ENCODE measurements at regions not wholly inside any gene's neighbourhood (a gene's known extent, or its start where the extent isn't known, plus 50 kb on each side); places are given as distances from the start of the nearest gene placed in this dataset.

- peaks cover 36% of the 10 kb centered on the region for H3K4me1 Mint-ChIP-seq (ENCODE audit: low read depth)
- no peaks in the 10 kb centered on the region for H3K36me3 Mint-ChIP-seq
- peak overlapping the region; percentile 89 for H3K27ac Mint-ChIP-seq
- H3K4me3 Mint-ChIP-seq = peak overlapping the region; percentile 8
- peaks cover 2% of the 10 kb centered on the region for H3K27me3 Mint-ChIP-seq
- no peaks in the 10 kb centered on the region for H3K9me3 Mint-ChIP-seq (ENCODE audit: low read depth)
Observed at GRCh38 chr10:4687397-4687796, 138.6 kb upstream of the AKR1E2 start.

- Mint-ChIP-seq H3K4me3 (peak overlapping the region; percentile 51), H3K4me1 (ENCODE audit: low read depth) (peaks cover 36% of the 10 kb centered on the region), H3K27me3 (peaks cover 2% of the 10 kb centered on the region), H3K27ac (peak overlapping the region; percentile 89), H3K9me3 (ENCODE audit: low read depth) (no peaks in the 10 kb centered on the region), H3K36me3 (no peaks in the 10 kb centered on the region)
Observed at GRCh38 chr10:4686644-4686996, 139.4 kb upstream of the AKR1E2 start.

DNA sequence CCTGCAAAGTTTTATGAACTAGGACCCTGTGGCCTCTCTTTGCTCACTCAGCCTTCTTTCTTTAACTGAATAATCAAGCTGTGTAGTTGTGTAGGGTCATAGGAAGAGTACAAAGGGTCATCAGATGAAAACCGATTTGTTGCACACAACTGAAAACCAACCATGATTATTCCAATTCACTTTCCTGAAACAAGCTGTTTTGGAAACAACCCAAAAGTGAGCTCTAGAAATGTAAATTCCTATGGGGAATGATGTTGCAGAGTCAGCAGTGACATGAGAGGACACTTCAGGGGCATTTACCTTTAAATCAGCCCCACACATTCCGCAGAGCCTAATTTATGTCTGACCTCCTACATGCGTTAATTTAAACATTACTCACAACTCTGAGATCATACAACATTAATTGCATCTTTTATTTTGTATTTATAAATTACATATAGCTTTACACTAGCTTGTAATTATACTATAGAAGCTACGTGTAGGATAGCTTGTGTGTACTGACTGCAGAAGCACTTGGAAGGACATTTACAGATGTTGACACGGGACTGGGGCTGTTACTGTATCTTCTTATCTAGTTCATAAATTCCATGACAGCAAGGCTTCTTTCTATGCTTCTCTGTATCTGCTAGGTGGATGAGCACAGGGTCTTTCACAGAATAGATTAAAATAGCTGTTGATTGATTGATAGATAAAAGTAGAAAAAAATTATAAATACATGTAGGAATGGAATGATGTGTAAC lies 139.9 kb upstream of the AKR1E2 start:
- H3K4me1 Mint-ChIP-seq (ENCODE audit: low read depth) = peaks cover 36% of the 10 kb centered on the region
- H3K4me3 Mint-ChIP-seq = no peak overlapping the region

DNA sequence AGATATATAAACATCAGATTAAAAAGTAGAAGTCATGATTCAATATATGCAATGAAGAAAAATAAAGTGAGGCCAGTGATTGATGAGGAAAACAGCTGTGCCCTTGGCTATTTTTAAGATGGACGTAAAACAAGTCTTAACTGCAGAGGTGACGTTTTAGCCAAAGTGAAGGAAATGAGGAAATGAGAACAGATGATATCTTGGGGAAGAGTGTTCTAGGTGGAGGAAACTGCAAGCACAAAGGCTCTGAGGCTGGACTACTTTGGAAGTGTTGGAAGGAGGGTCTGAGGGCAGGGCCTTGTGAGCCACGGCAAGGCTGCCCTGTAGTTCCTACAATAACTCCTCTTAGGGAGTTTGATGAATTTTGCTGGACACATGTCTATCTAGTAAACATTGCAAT lies 140.5 kb upstream of the AKR1E2 start:
- Mint-ChIP-seq H3K4me3 (peak overlapping the region; percentile 2), H3K27me3 (peaks cover 2% of the 10 kb centered on the region), H3K9me3 (ENCODE audit: low read depth) (no peaks in the 10 kb centered on the region), H3K27ac (peak overlapping the region; percentile 89), H3K36me3 (no peaks in the 10 kb centered on the region), H3K4me1 (ENCODE audit: low read depth) (peaks cover 36% of the 10 kb centered on the region)

More for the DNA sequence above, 139.9 kb upstream of the AKR1E2 start:
- peak overlapping the region; percentile 89 for H3K27ac Mint-ChIP-seq
- peaks cover 2% of the 10 kb centered on the region for H3K27me3 Mint-ChIP-seq
- no peaks in the 10 kb centered on the region for H3K36me3 Mint-ChIP-seq
- H3K9me3 Mint-ChIP-seq (ENCODE audit: low read depth) = no peaks in the 10 kb centered on the region

DNA sequence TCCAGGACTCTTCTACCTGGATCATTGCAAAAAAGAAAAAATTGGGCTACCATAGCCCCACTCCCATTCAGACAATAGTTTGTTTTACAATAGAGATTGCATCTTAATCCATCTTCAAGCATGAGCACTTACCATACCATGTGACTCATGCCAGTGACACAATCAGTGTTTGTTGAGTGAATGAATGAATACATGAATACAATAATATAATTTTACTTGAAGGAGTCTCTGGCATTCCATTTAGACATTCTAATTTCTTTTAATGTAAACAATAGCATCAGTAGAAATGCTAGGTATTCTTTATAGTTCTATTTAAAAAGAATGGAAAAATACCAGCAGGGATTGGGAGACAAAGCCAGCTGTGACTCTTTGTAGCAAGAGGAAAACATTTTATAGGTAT lies 141.6 kb upstream of the AKR1E2 start:
- Mint-ChIP-seq H3K27ac (peak overlapping the region; percentile 89), H3K36me3 (no peaks in the 10 kb centered on the region), H3K9me3 (ENCODE audit: low read depth) (no peaks in the 10 kb centered on the region), H3K4me1 (ENCODE audit: low read depth) (peaks cover 36% of the 10 kb centered on the region), H3K4me3 (no peak overlapping the region), H3K27me3 (peaks cover 2% of the 10 kb centered on the region)

GRCh38 chr10:4683838-4684237 lies 142.2 kb upstream of the AKR1E2 start:
- H3K4me3 Mint-ChIP-seq = no peak overlapping the region
- H3K27me3 Mint-ChIP-seq = peaks cover 2% of the 10 kb centered on the region
- no peak overlapping the region for H3K27ac Mint-ChIP-seq
- no peaks in the 10 kb centered on the region for H3K36me3 Mint-ChIP-seq
- H3K9me3 Mint-ChIP-seq (ENCODE audit: low read depth) = no peaks in the 10 kb centered on the region
- peaks cover 36% of the 10 kb centered on the region for H3K4me1 Mint-ChIP-seq (ENCODE audit: low read depth)

- Mint-ChIP-seq H3K27me3 (peaks cover 2% of the 10 kb centered on the region), H3K36me3 (no peaks in the 10 kb centered on the region), H3K4me3 (no peak overlapping the region), H3K4me1 (ENCODE audit: low read depth) (peaks cover 32% of the 10 kb centered on the region), H3K27ac (no peak overlapping the region), H3K9me3 (ENCODE audit: low read depth) (no peaks in the 10 kb centered on the region)
Observed at GRCh38 chr10:4683137-4683536, 142.9 kb upstream of the AKR1E2 start.

DNA sequence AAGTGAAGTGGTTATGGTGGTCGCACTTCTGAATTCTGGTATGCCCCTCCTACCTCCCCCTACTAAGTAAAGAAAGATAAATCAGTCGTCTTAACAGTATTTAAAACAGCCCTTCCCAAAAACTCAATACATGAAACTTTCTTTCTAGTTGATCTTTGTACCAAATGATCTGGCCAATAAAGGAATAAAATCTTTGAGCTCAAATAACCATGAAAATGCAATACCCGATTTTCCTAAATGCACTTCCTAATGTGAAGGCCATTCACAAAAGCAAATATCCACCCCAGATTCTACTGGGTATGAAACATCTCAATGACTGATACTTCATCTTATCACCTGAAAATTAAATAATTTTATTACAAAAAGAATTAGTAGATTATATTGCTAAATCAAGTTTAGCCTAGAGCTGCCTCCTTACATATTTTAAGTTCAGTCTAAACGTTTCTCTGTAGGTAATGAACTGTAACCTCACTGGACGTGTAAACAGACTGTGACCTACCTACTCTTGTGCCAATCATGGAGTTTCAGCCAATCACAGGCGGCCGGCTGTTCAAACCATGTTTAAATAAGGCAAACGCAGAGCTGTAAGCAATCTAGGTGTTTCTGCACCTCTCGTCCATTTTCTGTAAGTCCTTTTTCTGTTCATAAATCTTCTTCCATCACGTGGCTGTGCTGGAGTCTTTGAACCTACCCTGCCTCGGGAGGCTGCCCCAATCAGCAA lies 146.9 kb upstream of the AKR1E2 start:
- Mint-ChIP-seq H3K27me3 (peaks cover 9% of the 10 kb centered on the region), H3K4me3 (no peak overlapping the region), H3K27ac (no peak overlapping the region), H3K4me1 (ENCODE audit: low read depth) (no peaks in the 10 kb centered on the region), H3K9me3 (ENCODE audit: low read depth) (no peaks in the 10 kb centered on the region), H3K36me3 (no peaks in the 10 kb centered on the region)

DNA sequence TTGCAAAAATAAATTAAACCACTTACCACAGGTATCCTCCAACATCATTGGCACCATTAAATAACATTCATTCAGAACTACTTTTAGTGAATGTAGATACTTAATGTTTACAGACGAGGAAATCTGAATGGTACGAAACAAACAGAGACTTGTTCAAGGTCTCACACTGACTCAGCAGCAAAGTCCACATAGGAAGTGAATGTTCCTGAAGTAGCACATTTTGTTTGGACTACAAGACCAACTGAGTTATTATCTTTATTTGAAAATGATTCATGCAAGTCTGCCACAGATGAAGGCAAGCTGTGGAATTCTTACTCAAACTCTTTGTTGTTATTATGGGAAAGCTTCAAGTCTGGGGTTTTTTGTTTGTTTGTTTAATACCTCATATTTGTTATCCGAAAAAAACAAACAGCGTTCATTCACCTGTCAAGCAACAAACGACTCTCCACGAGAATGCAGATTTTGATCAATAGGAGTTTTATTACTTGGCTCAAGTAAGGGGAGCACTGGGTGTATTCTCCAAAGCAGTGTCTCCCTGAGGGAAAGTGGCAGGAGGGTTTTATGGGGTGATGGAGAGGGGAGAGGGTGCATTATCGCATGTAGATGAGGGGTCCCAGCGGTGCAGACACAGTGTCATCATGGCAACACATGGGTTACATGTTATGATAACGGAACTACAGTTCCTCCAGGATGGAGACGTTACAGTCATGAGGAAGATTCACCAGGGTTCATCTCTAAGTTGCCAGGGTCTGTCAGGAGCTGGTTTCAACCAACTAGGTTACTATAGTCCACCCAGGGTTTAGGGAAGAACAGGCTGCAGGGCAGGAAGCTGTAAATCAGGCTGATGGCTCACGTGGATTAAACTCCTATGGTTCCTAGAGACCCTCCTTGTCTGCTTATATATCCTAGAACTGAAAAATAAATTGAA lies 147.7 kb upstream of the AKR1E2 start:
- H3K4me3 Mint-ChIP-seq = no peak overlapping the region
- peaks cover 12% of the 10 kb centered on the region for H3K27me3 Mint-ChIP-seq
- no peaks in the 10 kb centered on the region for H3K9me3 Mint-ChIP-seq (ENCODE audit: low read depth)

DNA sequence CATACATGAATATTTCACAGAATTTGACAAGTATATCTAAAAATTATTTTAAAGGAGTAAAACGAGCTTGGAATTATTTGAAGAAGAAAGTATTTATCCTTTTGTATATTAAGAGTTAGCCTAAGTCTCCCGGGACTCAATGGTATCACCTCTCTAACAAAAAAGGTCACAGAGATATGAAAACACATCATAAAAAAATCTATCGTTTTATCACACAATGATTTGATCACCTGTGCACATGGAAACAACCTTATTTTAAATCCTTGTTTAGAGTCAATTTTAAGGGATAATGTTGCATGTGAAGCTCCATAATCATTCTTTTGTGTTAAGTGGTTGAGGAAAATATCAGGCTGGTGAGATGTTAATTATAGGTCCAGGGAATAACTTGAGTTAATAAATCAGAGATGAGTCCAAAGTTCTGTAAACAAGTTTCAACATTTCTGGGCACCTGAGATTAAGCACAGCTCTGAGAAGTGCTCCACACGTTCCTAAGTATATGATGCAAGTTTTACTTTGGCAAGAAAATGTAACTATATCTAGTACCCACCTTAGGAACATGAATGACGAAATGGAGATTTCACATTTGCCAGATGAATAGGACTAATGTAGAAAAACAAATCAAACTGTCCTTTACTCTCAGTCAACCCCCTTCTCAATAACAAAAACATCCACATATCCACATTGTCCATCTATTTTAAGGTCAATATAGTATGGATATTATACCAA lies 148.5 kb upstream of the AKR1E2 start:
- no peak overlapping the region for H3K4me3 Mint-ChIP-seq
- H3K27ac Mint-ChIP-seq = no peak overlapping the region
- H3K9me3 Mint-ChIP-seq (ENCODE audit: low read depth) = no peaks in the 10 kb centered on the region
- no peaks in the 10 kb centered on the region for H3K4me1 Mint-ChIP-seq (ENCODE audit: low read depth)
- H3K27me3 Mint-ChIP-seq = peaks cover 11% of the 10 kb centered on the region
- no peaks in the 10 kb centered on the region for H3K36me3 Mint-ChIP-seq

More for the DNA sequence above, 147.7 kb upstream of the AKR1E2 start:
- no peaks in the 10 kb centered on the region for H3K36me3 Mint-ChIP-seq
- H3K4me1 Mint-ChIP-seq (ENCODE audit: low read depth) = no peaks in the 10 kb centered on the region
- H3K27ac Mint-ChIP-seq = no peak overlapping the region

DNA sequence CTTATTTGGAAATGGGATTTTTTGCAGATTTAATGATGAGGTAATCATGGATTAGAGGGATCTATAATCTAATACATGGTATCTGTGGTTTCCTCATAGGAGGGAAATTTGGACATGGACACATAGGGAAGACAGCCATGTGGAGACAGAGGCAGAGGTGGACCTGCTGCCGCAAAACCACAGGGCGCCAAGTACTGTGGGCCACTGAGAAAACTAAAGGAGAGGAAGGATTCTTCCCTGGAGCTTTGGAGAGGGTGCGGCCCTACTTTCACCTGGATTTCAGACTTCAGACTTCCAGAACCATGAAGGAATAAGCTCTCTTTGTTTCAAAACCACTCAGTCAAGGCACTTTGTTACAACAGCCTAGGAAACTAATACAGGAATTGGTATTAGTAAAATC lies 149.4 kb upstream of the AKR1E2 start:
- no peaks in the 10 kb centered on the region for H3K36me3 Mint-ChIP-seq
- H3K4me1 Mint-ChIP-seq (ENCODE audit: low read depth) = no peaks in the 10 kb centered on the region
- H3K27ac Mint-ChIP-seq = no peak overlapping the region
- peaks cover 12% of the 10 kb centered on the region for H3K27me3 Mint-ChIP-seq
- H3K9me3 Mint-ChIP-seq (ENCODE audit: low read depth) = no peaks in the 10 kb centered on the region
- H3K4me3 Mint-ChIP-seq = no peak overlapping the region

DNA sequence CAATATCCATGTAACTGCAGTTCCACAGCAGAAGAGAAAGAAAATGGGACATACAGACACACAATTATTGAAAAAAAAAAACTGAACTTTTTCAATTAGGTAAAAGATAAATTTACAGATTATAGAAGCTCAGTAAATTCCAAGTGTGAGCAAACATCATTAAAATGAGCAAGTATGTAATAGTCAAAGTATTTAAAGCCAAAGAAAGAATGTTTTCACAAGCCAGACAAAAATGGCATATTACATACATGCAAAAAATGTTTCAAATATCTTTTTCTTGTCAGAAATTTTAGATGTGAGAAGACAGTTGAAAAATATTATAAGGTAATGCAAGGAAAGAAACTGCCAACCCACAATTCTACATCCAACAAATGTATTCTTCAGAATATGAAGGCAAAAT lies 150.2 kb upstream of the AKR1E2 start:
- Mint-ChIP-seq H3K9me3 (ENCODE audit: low read depth) (no peaks in the 10 kb centered on the region), H3K27me3 (peaks cover 16% of the 10 kb centered on the region), H3K36me3 (no peaks in the 10 kb centered on the region), H3K4me1 (ENCODE audit: low read depth) (no peaks in the 10 kb centered on the region), H3K4me3 (no peak overlapping the region), H3K27ac (no peak overlapping the region)

DNA sequence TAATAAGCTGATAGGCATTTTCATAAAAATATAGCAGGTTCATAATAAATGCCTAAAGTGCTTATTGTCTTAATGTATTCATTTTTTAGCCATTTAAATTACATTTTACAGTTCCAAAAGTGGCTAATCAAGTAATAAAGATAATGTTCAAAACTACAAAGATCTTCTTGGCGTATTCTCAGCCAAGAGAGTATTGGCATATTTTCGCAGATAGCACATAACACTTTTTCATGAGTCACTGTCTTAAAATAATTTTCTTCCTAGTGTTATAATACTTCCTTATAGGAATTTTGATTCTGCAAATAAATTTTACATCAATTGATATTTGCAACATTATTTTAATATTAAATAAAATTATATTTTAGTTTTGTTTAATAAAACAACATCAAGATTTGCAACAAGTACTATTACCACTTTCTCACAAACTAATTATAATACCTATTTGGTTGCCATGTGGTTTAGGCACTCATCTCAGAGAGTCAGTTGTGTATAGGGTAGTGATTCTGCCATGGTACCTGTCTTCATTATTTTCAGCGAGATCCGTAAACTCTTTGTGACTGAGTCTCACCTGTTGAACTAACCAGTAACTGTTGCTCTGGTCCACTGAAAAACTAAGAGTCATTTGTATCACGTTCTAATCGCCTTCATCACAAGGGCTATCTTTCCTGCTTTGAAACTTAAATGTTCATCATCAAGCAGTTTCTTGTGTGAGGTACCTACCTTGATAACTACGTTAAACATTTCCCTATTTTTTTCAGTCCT lies 152.5 kb upstream of the AKR1E2 start:
- no peaks in the 10 kb centered on the region for H3K4me1 Mint-ChIP-seq (ENCODE audit: low read depth)
- no peak overlapping the region for H3K27ac Mint-ChIP-seq
- no peak overlapping the region for H3K4me3 Mint-ChIP-seq
- H3K9me3 Mint-ChIP-seq (ENCODE audit: low read depth) = no peaks in the 10 kb centered on the region
- no peaks in the 10 kb centered on the region for H3K36me3 Mint-ChIP-seq
- H3K27me3 Mint-ChIP-seq = peaks cover 17% of the 10 kb centered on the region

- Mint-ChIP-seq H3K27ac (no peak overlapping the region), H3K4me1 (ENCODE audit: low read depth) (no peaks in the 10 kb centered on the region), H3K27me3 (peaks cover 17% of the 10 kb centered on the region), H3K9me3 (ENCODE audit: low read depth) (no peaks in the 10 kb centered on the region), H3K4me3 (no peak overlapping the region), H3K36me3 (no peaks in the 10 kb centered on the region)
Observed at GRCh38 chr10:4672201-4672600, 153.8 kb upstream of the AKR1E2 start.

Measured in activated naive CD8-positive, alpha-beta T cell (primary cell).